ENCODE measurements at regions not wholly inside any gene's neighbourhood (a gene's known extent, or its start where the extent isn't known, plus 50 kb on each side); places are given as distances from the start of the nearest gene placed in this dataset.
"Not testable (repeated sequence)": the region's sequence is repeated elsewhere in the genome, so short reads cannot be mapped to it uniquely, and the experiment has no call there.

DNA sequence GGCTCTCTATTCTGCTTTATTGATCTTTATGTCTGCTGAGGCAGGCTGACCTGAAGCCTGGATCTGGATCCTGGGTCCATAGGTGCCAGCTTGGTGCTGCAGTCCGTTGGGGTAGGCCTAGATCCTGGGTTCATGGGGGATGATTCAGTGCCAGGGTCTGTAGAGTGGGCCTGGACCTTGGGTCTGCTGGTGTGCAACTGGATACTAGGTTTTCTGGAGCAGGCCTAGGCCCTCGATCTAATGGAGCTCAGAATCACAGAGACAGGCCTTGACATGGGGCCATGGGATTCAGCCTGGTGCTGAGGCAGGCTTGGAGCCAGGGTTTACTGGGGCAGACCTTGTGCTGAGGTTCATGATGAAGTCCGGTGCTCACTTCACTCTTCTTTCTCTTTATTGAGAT lies 358.6 kb downstream of the TEX13C start:
- no peak for DNase-seq (ENCODE audit: low read depth in 2 of 2)

DNA sequence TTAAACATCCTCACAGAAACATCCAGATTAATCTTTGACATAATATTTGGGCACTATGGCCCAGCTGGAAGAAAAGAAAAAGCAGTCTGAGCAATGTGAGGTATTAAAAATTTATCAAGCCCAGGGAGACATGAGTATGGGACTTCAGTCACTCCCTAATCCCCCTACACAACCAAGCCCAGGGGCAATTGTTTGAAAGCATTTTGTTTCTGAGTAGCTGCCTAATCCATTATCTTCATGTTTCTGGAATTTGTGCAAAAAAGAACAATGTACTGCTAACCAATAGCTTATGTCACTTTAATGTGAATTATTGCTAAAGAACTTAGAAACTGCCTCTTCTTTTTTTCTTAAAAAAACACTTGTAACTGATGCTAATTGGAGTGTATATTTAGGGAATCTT lies 360.7 kb downstream of the TEX13C start:
- no peak for DNase-seq (ENCODE audit: low read depth in 2 of 2)

DNA sequence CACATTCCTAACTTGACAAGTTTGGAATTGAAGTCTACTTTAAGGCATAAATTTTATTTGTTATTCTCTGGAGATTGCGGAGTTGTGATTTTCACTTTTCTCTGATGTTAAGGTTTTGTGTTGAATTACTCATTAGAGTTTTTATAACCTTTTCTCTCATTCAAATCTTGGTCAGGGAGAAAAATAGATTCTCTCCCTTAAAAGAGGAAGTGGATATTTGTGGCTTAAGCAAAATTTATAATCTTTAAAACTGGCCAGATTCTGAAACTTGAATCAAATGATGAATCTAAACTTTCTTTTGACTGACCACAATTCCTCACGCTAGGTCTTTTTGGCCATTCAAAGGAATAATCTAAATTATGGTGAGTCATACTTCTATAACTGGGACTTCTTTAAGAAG lies 361.4 kb downstream of the TEX13C start:
- no peak for DNase-seq (ENCODE audit: low read depth in 2 of 2)

DNA sequence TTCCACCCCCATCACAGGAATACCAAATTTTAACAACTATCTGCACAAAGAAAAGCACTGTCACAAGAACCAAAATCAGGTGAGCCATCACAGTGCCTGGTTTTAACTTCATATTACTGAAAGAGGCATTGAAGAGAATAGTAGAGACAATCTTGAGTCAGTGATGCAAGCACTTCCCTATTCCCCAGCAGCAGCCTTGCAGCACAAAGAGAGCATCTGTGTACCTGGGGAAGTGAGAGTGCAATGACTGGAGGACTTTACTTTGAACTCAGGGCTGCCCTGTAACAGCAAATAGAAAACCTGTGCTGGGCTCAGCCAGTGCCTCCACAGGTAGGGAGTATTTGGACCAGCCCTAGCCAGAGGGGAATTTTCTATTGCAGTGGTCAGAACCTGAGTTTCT lies 361.8 kb downstream of the TEX13C start:
- no peak for DNase-seq (ENCODE audit: low read depth in 2 of 2)

DNA sequence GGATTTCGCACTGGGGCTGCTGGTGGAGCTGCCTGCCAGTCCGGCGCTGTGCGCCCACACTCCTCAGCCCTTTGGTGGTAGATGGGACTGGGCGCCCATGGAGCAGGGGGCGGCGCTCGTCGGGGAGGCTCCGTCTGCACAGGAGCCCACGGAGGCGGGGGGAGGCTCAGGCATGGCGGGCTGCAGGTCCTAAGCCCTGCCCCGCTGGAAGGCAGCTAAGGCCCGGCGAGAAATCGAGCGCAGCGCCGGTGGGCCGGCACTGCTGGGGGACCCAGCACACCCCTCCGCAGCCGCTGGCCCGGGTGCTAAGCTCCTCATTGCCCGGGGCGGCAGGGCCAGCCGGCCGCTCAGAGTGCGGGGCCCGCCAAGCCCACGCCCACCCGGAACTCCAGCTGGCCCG lies 370.9 kb downstream of the TEX13C start:
- not testable (repeated sequence) for DNase-seq (ENCODE audit: low read depth in 2 of 2)

DNA sequence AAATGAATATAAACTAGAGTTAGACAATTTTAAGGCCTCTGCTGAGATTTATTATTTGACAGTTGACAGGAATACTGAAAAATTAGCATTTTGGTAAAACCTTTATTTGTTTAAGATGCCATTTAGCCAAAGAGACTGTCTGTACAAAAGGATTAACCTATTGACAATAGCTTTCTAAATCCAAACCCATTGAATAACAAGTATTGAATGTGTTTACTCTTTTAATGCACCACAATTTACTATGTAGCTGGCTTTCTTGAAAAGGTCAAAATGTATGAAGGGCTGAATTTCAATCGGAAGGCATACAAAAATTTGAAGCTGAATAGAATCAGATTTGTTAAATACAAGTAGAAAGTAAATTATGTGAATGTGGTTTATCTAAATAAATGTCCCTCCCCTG lies 374.5 kb downstream of the TEX13C start:
- no peak for DNase-seq (ENCODE audit: low read depth in 2 of 2)

DNA sequence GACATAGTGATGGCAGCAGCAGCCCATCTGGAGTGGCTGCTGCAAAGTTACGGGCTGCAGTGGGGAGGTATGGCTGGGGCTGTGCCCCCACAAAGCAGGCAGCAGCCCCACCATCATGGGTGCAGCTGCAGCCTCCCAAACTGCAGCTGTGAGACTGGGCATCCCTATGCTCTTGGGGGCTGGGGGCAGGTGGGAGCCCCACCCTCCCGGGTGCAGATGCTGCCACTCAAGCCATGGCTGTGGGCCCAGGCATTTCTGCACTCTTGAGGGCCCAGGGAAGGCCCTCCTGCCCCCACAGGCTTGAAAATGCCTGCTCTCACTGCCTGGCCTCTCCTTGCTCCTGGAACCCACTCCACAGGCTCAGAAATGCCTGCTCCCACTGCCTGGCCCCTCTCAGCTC lies 389.4 kb downstream of the TEX13C start:
- no peak for DNase-seq (ENCODE audit: low read depth in 2 of 2)

DNA sequence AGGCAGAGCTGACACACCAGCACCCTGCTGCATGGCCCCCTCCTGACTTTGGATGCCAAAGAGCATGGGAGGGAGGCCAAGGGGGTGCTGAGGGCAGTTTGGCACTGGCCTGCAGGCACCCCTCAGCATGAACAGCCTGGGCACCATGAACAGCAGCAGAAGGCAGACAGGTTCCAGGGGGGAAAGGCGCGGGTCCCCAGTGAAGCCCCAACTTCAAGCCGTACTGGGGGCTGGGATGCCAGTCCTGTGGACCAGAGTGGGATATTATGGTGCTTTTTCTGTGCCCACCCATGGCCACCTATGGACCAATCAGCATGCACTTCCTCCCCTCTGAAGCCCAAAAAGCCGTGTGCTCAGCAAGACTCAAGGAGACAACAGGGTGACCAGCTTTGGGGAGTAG lies 389.9 kb downstream of the TEX13C start:
- no peak for DNase-seq (ENCODE audit: low read depth in 2 of 2)

DNA sequence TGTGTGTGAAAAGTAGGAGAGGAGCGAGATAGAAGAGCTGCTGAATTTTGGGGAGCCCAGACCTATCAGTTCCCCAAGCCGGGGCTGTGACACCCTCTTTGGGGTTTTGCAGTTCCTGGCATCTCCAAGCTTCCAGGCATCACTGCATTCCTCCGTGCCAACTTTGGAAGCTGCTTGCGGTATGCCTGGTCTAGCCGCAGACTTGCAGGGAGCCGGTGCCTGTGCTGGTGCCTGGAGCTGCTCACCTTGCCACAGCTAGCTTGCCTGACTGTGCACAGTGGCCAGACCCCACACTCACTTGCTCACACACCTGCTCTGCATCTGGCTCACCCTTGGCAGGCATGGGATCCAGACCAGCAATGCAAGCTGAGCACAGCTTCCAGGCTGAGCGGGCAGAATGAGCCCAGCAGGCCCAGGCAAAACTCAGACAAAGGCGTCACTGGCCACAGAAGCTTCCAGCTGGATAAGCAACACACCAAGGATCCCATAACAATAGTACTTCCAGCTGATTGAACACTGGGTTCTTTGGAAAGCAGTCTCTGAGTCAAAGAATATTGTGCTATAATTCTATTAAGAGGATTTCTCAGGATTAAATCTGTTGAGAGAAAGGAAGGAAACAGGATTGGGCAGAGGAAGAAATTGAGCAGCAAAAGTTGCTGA lies 390.9 kb downstream of the TEX13C start:
- no peak for DNase-seq (ENCODE audit: low read depth in 2 of 2)

DNA sequence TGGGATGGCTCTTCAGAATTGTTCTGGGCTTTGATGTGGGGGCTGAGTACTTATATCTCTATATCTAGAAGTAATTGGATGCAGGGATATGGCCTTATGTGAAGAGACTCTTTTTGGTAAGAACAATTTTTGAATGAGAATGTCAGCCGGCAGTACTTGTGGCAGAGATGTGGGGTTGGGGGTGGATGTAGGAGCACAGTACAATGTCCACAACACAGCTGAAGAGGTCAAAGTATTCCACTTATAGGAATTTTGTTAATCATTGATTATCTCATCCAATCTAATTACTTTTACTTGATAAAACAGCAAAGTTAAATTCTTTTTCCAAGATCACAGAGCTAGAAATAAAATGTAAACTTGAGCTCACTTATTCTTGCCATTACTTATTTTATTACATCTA lies 391.4 kb downstream of the TEX13C start:
- DNase-seq (ENCODE audit: low read depth in 2 of 2) = no peak

DNA sequence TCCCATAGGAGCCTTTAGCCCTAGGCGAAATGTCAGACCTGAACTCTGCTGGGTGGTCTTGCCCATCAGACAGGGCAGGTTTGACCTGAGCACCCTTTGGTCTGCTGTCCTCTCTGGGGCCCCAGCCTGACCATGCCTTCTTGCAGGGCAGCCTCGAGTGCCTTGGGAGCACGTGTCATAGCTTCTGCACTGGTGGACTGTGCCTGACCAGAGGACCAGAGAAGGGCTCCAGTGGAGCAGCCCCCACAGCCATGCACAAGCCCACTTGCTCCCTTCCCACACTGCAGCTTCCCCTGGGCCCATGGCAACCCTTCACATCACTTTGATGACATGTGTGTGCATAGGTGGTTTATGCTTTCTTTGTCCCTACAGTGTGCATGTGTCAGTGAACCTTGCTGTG lies 394.0 kb downstream of the TEX13C start:
- no peak for DNase-seq (ENCODE audit: low read depth in 2 of 2)

DNA sequence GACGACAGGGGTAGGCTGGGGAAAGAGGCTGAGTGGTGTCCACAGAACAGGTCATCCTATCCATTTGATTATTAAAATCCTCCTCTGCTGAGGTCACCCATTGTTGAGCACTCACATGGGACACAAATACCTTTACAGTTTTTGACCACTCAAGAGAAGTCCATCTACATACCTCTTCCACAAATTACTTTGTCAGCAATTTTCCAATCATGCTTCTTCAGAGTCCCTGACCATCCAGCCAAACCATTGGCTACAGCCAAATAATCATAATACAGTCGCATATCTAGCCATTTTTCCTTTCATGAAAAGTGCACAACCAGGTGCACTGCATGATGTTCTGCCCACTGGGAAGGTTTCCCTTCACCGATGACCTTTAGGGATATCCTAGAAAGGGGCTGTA lies 407.4 kb downstream of the TEX13C start:
- DNase-seq (ENCODE audit: low read depth in 2 of 2) = no peak

DNA sequence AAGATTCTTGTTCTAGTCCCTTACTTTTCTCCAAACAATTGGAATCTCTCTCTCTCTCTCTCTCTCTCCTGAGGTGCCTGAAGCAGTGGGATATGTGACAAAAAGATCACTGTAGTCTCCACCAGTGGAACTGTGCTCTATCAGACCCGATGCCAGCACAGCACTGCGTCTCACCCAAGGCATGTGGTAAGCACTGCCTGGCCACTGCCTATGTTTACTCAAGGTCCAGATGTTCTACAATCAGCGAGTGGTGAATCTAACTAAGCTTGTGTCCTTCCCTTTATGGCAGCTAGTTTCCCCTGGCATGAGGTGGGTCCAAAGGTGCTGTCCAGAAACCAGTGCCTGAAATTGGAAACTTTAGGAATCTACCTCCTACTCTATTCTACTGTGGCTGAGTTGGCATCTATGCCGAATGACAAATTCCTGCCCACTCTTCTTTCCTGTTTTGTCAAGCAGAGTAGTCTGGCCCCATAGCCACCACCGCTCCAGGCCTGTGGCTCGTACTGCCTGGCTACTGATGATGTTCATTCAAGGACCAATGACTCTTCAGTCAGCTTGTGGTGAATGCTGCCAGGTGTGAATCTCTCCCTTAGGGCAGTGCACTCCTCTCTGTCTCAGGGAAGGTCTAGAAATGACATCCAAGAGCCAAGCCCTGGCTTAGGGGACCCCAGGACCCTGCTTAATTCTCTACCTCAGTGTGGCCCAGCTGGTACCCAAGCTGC lies 416.5 kb downstream of the TEX13C start:
- DNase-seq (ENCODE audit: low read depth in 2 of 2) = no peak

DNA sequence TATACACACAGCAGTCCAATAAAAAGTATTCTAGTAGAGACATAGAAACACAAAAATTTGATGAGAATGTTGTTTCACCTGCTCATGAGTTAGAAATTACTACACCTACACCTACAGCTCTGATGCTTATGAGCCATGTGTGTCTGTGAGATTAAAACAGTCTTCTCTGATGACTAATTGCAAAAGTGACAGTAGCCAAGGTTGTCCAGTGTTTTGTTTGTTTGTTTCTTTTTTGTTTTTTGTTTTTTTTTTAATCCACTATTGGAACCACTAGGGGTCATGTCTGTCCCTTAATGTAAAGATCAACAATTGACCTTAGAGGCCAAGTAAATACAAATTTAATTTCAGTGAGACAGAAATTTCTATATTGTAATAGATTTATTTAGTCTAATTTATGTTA lies 423.1 kb downstream of the TEX13C start:
- no peak for DNase-seq (ENCODE audit: low read depth in 2 of 2)

DNA sequence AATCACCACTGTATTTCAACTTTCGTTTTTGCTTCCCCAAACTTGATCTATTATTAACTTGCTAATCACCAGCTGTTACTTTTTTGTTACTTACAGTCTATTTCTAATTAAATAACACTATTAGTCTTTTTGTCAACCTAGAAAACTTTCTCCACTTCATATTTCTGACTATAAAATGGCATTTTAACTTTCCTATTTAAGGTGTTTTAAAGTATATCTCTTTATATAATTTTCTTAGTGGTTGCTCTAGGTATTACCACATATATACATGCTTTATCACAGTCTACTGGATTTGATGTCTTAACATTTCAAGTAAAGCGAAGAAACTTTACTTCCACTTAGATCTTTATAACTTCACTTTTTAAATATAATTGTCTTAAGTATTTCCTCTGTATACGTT lies 421.2 kb downstream of the DCAF12L2 start:
- DNase-seq (ENCODE audit: low read depth in 2 of 2) = no peak

DNA sequence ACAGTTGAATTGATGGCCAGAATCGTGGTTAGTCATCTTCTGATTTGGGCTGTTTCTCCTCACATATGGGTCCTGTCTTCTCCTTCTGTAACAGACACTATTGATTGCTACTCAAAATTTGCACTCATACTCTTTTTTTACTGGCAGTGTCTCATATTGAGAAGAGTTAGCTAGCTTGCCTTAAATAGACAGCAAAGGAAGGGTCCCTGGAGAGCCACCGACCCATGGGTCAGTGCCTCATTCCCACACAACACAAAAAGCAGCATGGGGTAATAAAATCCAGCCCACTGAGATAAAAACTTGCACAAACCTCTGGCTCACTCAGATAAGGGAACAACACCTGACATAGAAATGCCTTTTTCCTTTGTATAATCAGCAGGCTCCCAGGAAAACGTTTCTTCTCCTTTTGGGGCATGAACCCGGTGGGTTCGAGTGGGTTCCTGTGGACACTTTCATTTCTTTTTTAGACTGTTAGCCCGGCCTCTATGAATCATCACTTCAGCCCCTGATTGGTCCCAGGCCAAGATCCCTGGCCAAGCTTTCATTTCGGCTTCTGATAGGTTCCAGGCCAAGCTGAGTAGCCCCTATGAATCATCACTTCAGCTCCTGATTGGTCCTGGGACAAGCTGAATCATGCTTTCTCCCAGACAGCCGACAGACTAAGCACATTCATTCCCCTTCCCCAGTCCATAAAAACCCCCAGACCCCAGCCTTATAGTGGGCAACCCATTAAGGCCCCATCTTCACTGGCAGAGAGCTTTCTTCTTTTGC lies 408.1 kb downstream of the DCAF12L2 start:
- no peak for DNase-seq (ENCODE audit: low read depth in 2 of 2)

DNA sequence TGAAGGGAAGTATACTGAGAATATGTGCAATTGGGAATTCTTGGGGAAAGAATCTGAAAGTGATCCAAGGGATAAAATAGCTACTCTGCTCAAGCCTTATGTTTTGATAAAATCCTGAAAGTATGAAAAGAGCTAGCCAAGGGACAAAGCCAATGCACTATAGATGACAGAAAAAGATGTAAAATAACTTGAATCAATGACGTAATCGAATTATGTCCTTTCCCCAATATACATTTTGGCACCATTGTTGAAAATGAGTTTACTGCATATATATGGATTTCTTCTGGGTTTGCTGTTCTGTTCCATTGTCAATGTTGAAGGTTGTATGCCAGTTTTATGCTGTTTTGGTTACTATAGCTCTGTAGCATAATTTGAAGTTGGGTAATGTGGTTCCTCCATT lies 407.3 kb downstream of the DCAF12L2 start:
- DNase-seq (ENCODE audit: low read depth in 2 of 2) = no peak

DNA sequence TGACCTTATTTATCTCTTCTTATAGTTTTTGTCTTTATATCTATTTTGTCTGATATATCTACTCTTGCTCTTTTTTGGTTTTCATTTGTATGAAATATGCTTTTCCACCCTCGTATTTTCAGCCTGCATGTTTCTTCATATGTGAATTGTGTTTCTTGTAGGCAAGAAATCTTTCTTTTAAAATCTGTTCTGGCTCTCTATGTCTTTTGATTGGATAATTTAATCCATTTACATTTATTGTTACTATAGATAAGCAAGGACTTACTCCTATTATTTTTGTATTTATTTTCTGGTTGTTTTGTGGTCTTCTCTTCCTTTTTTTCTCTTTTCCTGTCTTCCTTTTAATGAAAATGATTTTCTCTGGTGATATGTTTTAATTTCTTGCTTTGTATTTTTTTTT lies 403.1 kb downstream of the DCAF12L2 start:
- DNase-seq (ENCODE audit: low read depth in 2 of 2) = no peak

DNA sequence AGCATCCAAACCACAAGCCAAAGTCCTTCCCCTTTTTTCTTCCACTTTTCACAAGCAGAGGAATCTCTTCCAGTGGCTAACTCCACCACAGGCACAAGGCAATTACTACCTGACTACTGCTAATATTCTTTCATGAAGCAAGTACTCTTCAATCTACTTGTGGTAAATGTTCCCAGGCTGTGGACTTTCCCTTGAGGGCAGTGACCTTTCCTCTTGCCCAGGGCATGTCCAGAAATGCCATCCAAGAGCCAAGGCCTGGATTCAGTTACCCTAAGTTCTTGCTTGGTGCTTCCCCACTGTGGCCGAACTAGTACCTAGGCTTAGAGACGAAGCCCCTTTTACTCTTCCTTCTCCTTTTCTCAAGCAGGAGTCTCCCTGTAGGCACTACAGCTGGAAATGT lies 400.7 kb downstream of the DCAF12L2 start:
- DNase-seq (ENCODE audit: low read depth in 2 of 2) = no peak

DNA sequence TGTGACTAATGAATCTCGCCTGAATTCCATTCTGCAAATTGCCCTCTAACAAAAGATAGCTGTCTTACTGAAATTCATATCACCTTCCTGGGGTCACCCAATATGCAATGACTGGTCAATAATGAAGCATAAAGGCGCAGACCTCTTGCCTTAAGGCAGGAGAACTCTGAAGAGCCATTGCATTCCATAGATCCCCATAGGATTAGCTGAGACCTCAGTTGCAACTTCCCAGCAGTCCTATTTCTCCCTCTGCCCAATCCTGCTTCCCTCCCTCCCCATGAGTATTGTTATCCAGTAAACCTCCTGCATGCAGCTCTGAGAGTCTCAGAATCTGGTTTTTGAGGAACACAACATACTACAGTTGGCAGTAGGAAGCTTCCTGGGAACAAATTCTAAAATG lies 396.5 kb downstream of the DCAF12L2 start:
- DNase-seq (ENCODE audit: low read depth in 2 of 2) = no peak

DNA sequence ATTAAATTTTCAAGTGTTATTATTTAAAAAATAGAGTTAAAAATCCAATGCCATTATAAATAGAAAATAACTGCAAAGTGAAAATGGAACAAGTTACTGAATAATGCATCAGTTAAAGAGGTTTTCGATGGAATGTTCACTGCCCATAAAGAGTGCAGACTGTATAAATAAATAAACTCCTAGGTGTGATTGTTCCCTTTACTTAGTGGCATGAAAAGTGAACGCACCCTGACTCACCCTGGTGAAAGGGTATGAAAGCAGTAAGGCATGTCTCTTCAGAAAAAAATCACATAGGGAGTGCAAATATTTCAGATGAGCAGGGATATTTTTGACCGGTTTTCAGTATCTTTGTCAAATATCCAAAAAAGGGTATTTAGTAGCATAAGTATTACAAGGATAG lies 387.8 kb downstream of the DCAF12L2 start:
- no peak for DNase-seq (ENCODE audit: low read depth in 2 of 2)

DNA sequence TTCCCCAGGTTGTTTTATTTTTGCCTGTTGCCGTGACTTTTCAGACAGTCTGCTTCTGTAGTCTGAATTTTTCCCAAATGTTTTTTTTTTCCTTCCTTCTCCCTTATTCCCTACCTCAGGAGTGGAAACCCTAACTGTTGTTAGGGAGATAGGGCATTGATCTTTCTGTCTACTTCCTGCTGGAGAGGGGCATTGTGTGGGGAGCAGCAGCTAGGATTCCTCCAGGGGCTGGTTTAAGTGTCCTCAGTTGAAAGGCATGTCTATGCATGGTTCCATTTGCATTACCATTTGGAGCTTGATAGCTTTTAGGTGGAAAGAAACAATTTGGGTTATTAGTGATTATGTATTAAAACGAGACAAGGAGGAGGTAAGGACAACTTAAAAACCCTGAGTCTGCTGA lies 383.9 kb downstream of the DCAF12L2 start:
- DNase-seq (ENCODE audit: low read depth in 2 of 2) = no peak

DNA sequence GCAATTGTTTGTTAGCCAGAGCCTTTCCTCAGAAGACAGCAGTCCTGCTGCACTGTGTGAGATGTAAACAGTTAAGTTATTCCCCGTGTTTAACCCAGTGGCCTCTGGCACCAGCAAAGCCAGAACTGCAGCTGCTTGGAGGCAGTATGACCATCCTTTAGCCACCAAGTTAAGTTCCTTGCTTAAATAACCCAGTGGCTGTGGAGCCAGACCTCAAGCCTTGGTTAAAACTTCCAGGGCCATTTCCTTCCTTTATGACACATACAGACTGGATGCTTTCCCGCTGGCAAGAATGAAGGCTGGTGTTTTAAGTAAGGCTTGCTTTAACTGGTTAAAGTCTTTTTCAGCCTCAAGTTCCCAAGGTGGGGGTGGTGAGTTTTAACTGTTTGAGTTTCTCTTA lies 379.8 kb downstream of the DCAF12L2 start:
- DNase-seq (ENCODE audit: low read depth in 2 of 2) = no peak
